Activated CD4-positive, alpha-beta T cell treated with anti-CD3 and anti-CD28 coated beads, Interleukin-2, amount 10 ng/mL, durations not matched to agents 7 days and 5 days (primary cell): ENCODE measurements at regions not wholly inside any gene's neighbourhood (a gene's known extent, or its start where the extent isn't known, plus 50 kb on each side); places are given as distances from the start of the nearest gene placed in this dataset.
A peak's percentile ranks its signal among the peaks of the same experiment; 100 is the strongest.

Experiments used
- CTCF ChIA-PET: fragments of 350-600 bp; sonication (Branson Sonifier 250); formaldehyde crosslinking; loops from one replicate; lab custom pipeline; 2021; ENCODE audit warnings: antibody characterized with exemption; lab: Charles Lee
- POLR2A ChIA-PET: fragments of 350-600 bp; sonication (Branson Sonifier 250); formaldehyde crosslinking; loops from one replicate; lab custom pipeline; 2021; ENCODE audit warnings: antibody characterized with exemption; lab: Charles Lee
- DNase-seq: peaks from one replicate; pipeline ENCODE4 v3.0.0-alpha.2; 2020
- H3K27ac Mint-ChIP-seq: one replicate; pipeline ENCODE4 v1.8.0; 2021; ENCODE audit warnings: mild to moderate bottlenecking, moderate library complexity, mixed read lengths
- H3K27me3 Mint-ChIP-seq: one replicate; pipeline ENCODE4 v1.8.0; 2021; ENCODE audit warnings: mixed read lengths
- H3K36me3 Mint-ChIP-seq: one replicate; pipeline ENCODE4 v1.8.0; 2021; ENCODE audit warnings: low read depth, mixed read lengths
- H3K4me1 Mint-ChIP-seq: one replicate; pipeline ENCODE4 v1.8.0; 2021; ENCODE audit warnings: mixed read lengths
- H3K4me3 Mint-ChIP-seq: one replicate; pipeline ENCODE4 v1.8.0; 2021; ENCODE audit warnings: mild to moderate bottlenecking, moderate library complexity, mixed read lengths
- H3K9me3 Mint-ChIP-seq: one replicate; pipeline ENCODE4 v1.8.0; 2021; ENCODE audit warnings: mixed read lengths

- H3K36me3 Mint-ChIP-seq = no peaks in the 10 kb centered on the region
- H3K27ac Mint-ChIP-seq = peak overlapping the region; percentile 88
- ChIA-PET CTCF (interaction anchor here (0.7 kb wide), 1 partner anchor 435 kb away, joined by 3 read pairs; no protein-coding TSS in a partner anchor), POLR2A (no interaction called here)
- no peaks in the 10 kb centered on the region for H3K27me3 Mint-ChIP-seq
- no peak overlapping the region for H3K4me3 Mint-ChIP-seq
- DNase-seq = peak; percentile 53
- no peaks in the 10 kb centered on the region for H3K9me3 Mint-ChIP-seq
- H3K4me1 Mint-ChIP-seq = peaks cover 25% of the 10 kb centered on the region
Observed at GRCh38 chrX:40202456-40202855, 104.7 kb upstream of the BCOR start.

GRCh38 chrX:40201329-40201885, 103.6 kb upstream of the BCOR start:
- H3K4me3 Mint-ChIP-seq = no peak overlapping the region
- POLR2A ChIA-PET = no interaction called here
- H3K27me3 Mint-ChIP-seq = no peaks in the 10 kb centered on the region
- CTCF ChIA-PET = interaction anchor here (0.6 kb wide), 1 partner anchor 184 kb away, joined by 3 read pairs; no protein-coding TSS in a partner anchor
- peak overlapping the region; percentile 92 for H3K27ac Mint-ChIP-seq
- DNase-seq = peak; percentile 64
- peaks cover 24% of the 10 kb centered on the region for H3K4me1 Mint-ChIP-seq
- H3K9me3 Mint-ChIP-seq = no peaks in the 10 kb centered on the region
- no peaks in the 10 kb centered on the region for H3K36me3 Mint-ChIP-seq

GRCh38 chrX:40199704-40200103, 101.9 kb upstream of the BCOR start:
- no peaks in the 10 kb centered on the region for H3K27me3 Mint-ChIP-seq
- ChIA-PET POLR2A (no interaction called here), CTCF (interaction anchor here (0.5 to 1.0 kb wide), 2 partner anchors 16 to 58 kb away, joined by 4 to 5 read pairs; no protein-coding TSS in a partner anchor)
- no peaks in the 10 kb centered on the region for H3K9me3 Mint-ChIP-seq
- no peak for DNase-seq
- H3K4me1 Mint-ChIP-seq = peaks cover 21% of the 10 kb centered on the region
- H3K4me3 Mint-ChIP-seq = no peak overlapping the region
- no peak overlapping the region for H3K27ac Mint-ChIP-seq
- H3K36me3 Mint-ChIP-seq = no peaks in the 10 kb centered on the region

DNA sequence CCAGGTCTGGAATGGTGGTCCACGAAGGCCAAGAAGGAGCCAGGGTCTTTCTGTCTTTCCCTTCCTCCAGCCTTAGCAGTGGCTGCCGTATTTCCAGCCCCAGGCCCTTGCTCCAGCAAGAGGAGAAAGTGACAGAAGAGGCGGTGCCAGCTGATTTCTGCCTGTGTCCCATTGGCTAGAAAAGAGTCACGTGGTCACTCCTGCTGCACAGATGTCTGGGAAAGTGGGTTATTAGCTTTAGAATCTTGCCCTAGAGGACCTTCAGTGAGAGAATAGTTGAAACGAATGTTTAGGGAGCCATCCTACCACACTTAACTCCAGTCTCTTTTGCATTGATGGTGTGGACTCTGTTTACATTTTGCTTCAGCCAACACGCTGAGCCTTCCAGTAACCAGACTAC, 99.3 kb upstream of the BCOR start:
- POLR2A ChIA-PET = interaction anchor here (0.6 kb wide), 1 partner anchor 319 kb away, joined by 3 read pairs; no protein-coding TSS in a partner anchor
- no peak overlapping the region for H3K4me3 Mint-ChIP-seq
- H3K9me3 Mint-ChIP-seq = no peaks in the 10 kb centered on the region
- CTCF ChIA-PET = interaction anchor here (0.6 kb wide), 1 partner anchor 10 kb away, joined by 3 read pairs; no protein-coding TSS in a partner anchor
- H3K27ac Mint-ChIP-seq = no peak overlapping the region
- peaks cover 10% of the 10 kb centered on the region for H3K4me1 Mint-ChIP-seq
- DNase-seq = no peak
- no peaks in the 10 kb centered on the region for H3K36me3 Mint-ChIP-seq
- H3K27me3 Mint-ChIP-seq = no peaks in the 10 kb centered on the region

DNA sequence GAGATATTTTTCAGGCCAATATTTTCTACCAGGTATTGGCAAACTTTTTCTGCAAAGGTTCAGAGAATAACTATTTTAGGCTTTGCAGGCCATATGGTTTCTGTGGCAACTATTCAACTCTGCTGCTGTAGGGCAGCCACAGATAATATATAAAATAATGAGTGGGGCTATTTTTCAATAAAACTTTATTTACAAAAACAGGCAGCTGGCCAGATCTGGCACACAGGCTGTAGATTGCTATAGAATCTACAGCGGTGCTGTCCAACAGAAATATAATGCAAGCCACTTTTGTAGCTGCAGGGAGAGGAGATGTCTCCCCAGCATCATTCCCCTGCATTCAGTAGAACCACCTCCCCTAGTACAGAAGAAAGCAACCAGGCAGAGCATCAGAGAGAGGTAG, 97.6 kb upstream of the BCOR start:
- no peaks in the 10 kb centered on the region for H3K36me3 Mint-ChIP-seq
- no peak overlapping the region for H3K4me3 Mint-ChIP-seq
- H3K27ac Mint-ChIP-seq = no peak overlapping the region
- H3K4me1 Mint-ChIP-seq = no peaks in the 10 kb centered on the region
- ChIA-PET CTCF (no interaction called here), POLR2A (no interaction called here)
- H3K27me3 Mint-ChIP-seq = no peaks in the 10 kb centered on the region
- no peak for DNase-seq
- no peaks in the 10 kb centered on the region for H3K9me3 Mint-ChIP-seq

GRCh38 chrX:40192196-40192595, 94.4 kb upstream of the BCOR start:
- H3K4me3 Mint-ChIP-seq = no peak overlapping the region
- H3K36me3 Mint-ChIP-seq = no peaks in the 10 kb centered on the region
- no peaks in the 10 kb centered on the region for H3K27me3 Mint-ChIP-seq
- CTCF ChIA-PET = interaction anchor here (0.6 kb wide), 1 partner anchor 472 kb away, joined by 3 read pairs; no protein-coding TSS in a partner anchor
- no peak for DNase-seq
- POLR2A ChIA-PET = no interaction called here
- no peaks in the 10 kb centered on the region for H3K4me1 Mint-ChIP-seq
- H3K27ac Mint-ChIP-seq = no peak overlapping the region
- no peaks in the 10 kb centered on the region for H3K9me3 Mint-ChIP-seq

DNA sequence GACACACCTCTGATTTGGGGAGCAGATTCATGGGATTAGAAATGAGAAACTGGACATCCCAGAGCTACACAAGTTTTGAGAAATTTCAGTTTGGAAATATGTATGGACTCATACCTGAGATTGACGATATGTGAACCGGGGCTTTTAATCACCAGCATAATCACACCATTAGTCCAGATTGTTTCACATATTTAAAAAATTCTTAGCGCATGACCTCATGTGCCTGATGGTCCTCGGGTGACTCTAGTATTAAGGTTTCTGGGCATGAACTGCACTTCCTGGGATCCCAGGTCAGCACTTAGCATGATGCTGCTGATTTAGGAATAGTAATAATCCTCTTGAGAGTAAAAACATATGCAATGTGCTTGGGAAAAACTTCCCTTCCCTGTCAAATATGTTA, 91.9 kb upstream of the BCOR start:
- no peaks in the 10 kb centered on the region for H3K4me1 Mint-ChIP-seq
- POLR2A ChIA-PET = no interaction called here
- H3K36me3 Mint-ChIP-seq = peaks cover 4% of the 10 kb centered on the region
- H3K27ac Mint-ChIP-seq = no peak overlapping the region
- no peaks in the 10 kb centered on the region for H3K27me3 Mint-ChIP-seq
- no peak for DNase-seq
- CTCF ChIA-PET = interaction anchor here (1.7 kb wide), 1 partner anchor 11 kb away, joined by 3 read pairs; no protein-coding TSS in a partner anchor
- no peak overlapping the region for H3K4me3 Mint-ChIP-seq
- peaks cover 9% of the 10 kb centered on the region for H3K9me3 Mint-ChIP-seq

DNA sequence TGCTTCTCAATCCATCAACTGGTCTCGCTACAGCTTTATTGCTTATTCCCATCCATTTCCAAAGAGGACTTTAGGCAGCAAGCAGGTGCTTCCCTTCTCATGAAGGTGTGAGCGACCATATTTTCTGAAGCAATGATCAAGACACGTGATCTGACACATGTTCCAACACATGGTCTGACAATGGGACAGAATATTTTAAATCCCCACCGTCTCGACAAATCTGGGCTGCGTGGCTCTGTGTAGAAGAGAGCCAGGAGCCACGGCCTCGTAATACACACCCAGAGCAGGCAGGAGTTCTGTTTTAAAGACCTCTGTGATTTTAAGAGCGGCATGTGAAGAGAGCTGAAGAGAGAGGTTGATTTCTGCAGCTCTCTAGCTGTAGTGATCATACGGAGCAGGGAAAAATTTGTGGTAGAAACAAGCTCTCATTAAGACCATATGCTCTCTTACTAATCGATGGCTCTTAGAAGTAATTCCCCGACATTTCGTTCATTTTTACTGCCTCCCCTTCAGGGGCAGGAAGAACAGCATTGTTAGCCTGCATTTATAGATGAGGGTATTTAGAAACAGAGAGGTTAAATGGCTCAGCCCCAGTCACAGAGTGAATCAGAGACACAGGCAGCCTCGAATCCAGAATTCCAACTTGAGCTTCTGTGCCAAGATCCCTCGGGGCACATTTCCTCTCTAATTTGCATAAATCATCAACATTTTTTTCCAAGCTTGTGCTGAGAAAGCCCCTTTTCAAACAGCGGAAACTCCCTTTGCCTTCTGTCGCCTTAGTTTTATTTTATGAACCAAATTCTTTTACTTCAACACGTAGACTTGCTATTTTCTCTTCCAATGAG, 91.0 kb upstream of the BCOR start:
- Mint-ChIP-seq H3K36me3 (peaks cover 4% of the 10 kb centered on the region), H3K9me3 (peaks cover 9% of the 10 kb centered on the region), H3K27ac (no peak overlapping the region), H3K27me3 (no peaks in the 10 kb centered on the region), H3K4me3 (no peak overlapping the region), H3K4me1 (no peaks in the 10 kb centered on the region)
- POLR2A ChIA-PET = no interaction called here
- CTCF ChIA-PET = interaction anchor here (0.8 to 1.7 kb wide), 2 partner anchors 9 to 12 kb away, joined by 3 read pairs; no protein-coding TSS in a partner anchor
- no peak for DNase-seq

DNA sequence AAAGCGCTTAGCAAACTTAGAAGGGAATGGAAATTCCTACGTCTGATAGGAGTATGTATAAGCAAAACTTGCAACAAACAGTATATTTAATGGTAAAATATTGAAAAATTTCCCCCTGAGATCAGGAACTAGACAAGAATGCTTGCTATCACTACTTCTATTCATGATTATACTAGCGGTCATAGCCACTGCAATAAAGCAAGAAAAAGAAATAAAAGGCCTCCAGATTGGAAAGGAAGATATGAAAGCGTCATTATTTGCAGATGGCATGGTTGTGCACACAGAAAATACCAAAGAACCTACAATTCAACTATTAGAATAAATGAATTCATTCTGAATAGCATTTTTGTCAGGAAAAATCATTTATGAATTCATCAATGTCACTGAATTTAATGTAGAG, 87.2 kb upstream of the BCOR start:
- H3K9me3 Mint-ChIP-seq = peaks cover 9% of the 10 kb centered on the region
- ChIA-PET POLR2A (no interaction called here), CTCF (interaction anchor here (1.2 kb wide), 1 partner anchor 14 kb away, joined by 4 read pairs; no protein-coding TSS in a partner anchor)
- no peak for DNase-seq
- H3K4me1 Mint-ChIP-seq = no peaks in the 10 kb centered on the region
- H3K27me3 Mint-ChIP-seq = no peaks in the 10 kb centered on the region
- H3K4me3 Mint-ChIP-seq = no peak overlapping the region
- peaks cover 5% of the 10 kb centered on the region for H3K36me3 Mint-ChIP-seq
- no peak overlapping the region for H3K27ac Mint-ChIP-seq

DNA sequence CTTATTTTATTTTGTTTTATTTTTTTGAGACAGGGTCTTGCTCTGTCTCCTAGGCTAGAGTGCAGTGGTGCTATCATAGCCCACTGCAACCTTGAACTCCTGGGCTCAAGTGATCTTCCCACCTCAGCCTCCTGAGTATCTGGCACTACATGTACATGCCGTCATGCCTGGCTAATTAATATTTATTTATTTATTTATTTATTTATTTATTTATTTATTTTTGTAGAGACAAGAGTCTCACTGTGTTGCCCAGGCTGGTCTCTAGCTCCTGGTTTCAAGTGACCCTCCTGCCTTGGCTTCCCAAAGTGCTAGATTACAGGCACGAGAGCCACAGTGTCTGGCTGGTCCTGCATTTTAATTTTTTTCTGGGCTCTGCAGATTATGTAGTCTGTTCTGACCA, 84.9 kb upstream of the BCOR start:
- DNase-seq = no peak
- peaks cover 6% of the 10 kb centered on the region for H3K4me1 Mint-ChIP-seq
- CTCF ChIA-PET = interaction anchor here (1.1 kb wide), 1 partner anchor 280 kb away, joined by 3 read pairs; no protein-coding TSS in a partner anchor
- no peak overlapping the region for H3K27ac Mint-ChIP-seq
- H3K4me3 Mint-ChIP-seq = no peak overlapping the region
- POLR2A ChIA-PET = no interaction called here
- no peaks in the 10 kb centered on the region for H3K27me3 Mint-ChIP-seq
- peaks cover 6% of the 10 kb centered on the region for H3K36me3 Mint-ChIP-seq
- peaks cover 9% of the 10 kb centered on the region for H3K9me3 Mint-ChIP-seq

GRCh38 chrX:40182095-40182494, 84.3 kb upstream of the BCOR start:
- ChIA-PET CTCF (interaction anchor here (1.1 kb wide), 1 partner anchor 279 kb away, joined by 3 read pairs; no protein-coding TSS in a partner anchor), POLR2A (no interaction called here)
- H3K27me3 Mint-ChIP-seq = no peaks in the 10 kb centered on the region

DNA sequence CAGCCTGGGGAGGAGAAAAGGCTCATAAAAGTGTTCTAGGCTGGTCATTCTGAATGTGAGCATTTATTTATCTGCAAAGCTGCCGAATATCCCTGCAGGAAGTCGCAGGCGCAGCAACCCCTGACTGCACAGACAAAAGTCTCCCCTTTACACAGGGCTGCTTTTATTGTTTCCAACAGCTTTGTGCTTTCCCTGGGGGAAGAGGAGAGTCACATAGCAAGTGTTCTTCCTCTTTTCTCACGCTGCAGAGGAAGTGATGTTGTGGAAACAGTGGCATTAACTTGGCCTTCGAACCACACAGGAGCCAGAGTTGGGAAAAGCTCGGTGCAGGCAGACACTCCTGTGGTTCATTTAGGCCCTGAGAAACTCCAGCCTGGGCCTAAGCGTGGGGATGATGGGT, 81.5 kb upstream of the BCOR start:
- H3K4me1 Mint-ChIP-seq = peaks cover 18% of the 10 kb centered on the region
- no peak for DNase-seq
- POLR2A ChIA-PET = no interaction called here
- no peak overlapping the region for H3K4me3 Mint-ChIP-seq
- H3K27ac Mint-ChIP-seq = no peak overlapping the region
- H3K9me3 Mint-ChIP-seq = no peaks in the 10 kb centered on the region
- H3K27me3 Mint-ChIP-seq = no peaks in the 10 kb centered on the region
- CTCF ChIA-PET = interaction anchor here (0.6 kb wide), 1 partner anchor 36 kb away, joined by 4 read pairs; no protein-coding TSS in a partner anchor
- H3K36me3 Mint-ChIP-seq = peaks cover 2% of the 10 kb centered on the region

More at GRCh38 chrX:40182095-40182494, 84.3 kb upstream of the BCOR start:
- peaks cover 6% of the 10 kb centered on the region for H3K36me3 Mint-ChIP-seq
- no peak for DNase-seq
- H3K27ac Mint-ChIP-seq = no peak overlapping the region
- peaks cover 11% of the 10 kb centered on the region for H3K4me1 Mint-ChIP-seq
- no peak overlapping the region for H3K4me3 Mint-ChIP-seq
- H3K9me3 Mint-ChIP-seq = peaks cover 9% of the 10 kb centered on the region
